Tibial nerve (tissue), 3 donors: ENCODE measurements at regions not wholly inside any gene's neighbourhood (a gene's known extent, or its start where the extent isn't known, plus 50 kb on each side); places are given as distances from the start of the nearest gene placed in this dataset.

Experiments
- POLR2A ChIP-seq, 2 donors: fragments of 450-650 bp; IDR thresholded peaks; one replicate each; pipeline ENCODE4 v1.6.1; 2017; ENCODE audit warnings: antibody characterized with exemption in 2 of 2, mild to moderate bottlenecking in 2 of 2, moderate library complexity in 2 of 2
- TF ChIP-seq, protein P1 (sequence below), 5 experiments: fragments of 200-600 bp in 3 of 5; fragments of 450-650 bp in 2 of 5; sonication (generic) in 3 of 5; IDR thresholded peaks; one replicate each; pipeline ENCODE4 v1.5.1; 2016 to 2019; ENCODE audit warnings: antibody characterized with exemption in 5 of 5, mild to moderate bottlenecking in 3 of 5, moderate library complexity in 2 of 5

DNA sequence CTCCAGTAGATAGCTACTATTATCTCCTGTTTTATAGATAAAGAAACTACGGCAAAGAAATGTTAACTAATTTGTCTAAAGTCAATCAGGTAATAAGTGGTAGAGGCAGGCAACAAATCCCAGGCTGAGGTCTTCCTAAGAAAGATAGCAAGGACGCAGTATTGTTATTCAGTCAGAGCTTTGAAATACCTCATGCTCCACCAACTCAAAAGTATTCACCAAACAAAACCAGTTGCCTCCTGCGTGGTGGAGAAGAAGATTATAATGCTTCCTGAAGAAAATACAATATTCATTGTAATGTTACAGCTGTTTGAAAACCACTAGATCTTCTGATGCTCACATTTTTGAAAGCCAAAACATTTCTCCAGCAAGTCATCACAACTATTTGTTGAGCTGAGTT, 138.2 kb upstream of the CNTN4 start:
- TF ChIP-seq, protein P1, sequence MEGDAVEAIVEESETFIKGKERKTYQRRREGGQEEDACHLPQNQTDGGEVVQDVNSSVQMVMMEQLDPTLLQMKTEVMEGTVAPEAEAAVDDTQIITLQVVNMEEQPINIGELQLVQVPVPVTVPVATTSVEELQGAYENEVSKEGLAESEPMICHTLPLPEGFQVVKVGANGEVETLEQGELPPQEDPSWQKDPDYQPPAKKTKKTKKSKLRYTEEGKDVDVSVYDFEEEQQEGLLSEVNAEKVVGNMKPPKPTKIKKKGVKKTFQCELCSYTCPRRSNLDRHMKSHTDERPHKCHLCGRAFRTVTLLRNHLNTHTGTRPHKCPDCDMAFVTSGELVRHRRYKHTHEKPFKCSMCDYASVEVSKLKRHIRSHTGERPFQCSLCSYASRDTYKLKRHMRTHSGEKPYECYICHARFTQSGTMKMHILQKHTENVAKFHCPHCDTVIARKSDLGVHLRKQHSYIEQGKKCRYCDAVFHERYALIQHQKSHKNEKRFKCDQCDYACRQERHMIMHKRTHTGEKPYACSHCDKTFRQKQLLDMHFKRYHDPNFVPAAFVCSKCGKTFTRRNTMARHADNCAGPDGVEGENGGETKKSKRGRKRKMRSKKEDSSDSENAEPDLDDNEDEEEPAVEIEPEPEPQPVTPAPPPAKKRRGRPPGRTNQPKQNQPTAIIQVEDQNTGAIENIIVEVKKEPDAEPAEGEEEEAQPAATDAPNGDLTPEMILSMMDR (IDR thresholded peaks at IDR 0.05) = no peak
- TF ChIP-seq POLR2A (IDR thresholded peaks at IDR 0.05) = no peak
